SK-MEL-5 (cell line): ENCODE measurements at regions not wholly inside any gene's neighbourhood (a gene's known extent, or its start where the extent isn't known, plus 50 kb on each side); places are given as distances from the start of the nearest gene placed in this dataset.
A peak's percentile ranks its signal among the peaks of the same experiment; 100 is the strongest.
"Not testable (repeated sequence)": the region's sequence is repeated elsewhere in the genome, so short reads cannot be mapped to it uniquely, and the experiment has no call there.

Experiments used
- DNase-seq: peaks from one replicate; pipeline ENCODE4 v3.0.0-alpha.2; 2016; ENCODE audit warnings: low read depth, low spot score
- in situ Hi-C: cut with HindIII; loops from 2 replicates; pipeline ENCODE4 v1.10.0; 2016; ENCODE audit warnings: low sequenced_read_pairs, high pct_unique_total_duplicates, low pct_unique_long_range_greater_than_20kb

- in situ Hi-C loops, result no loop called here
- DNase-seq, result no peak
These were observed 183.4 kb downstream of the PTPN11 start for GRCh38 chr12:112602150-112602549.

- in situ Hi-C loops, result no loop called here
- no peak for DNase-seq
These were observed 184.8 kb upstream of the RPH3A start for GRCh38 chr12:112606611-112607365.

- no peak for DNase-seq
- in situ Hi-C loops, result no loop called here
These were observed 184.1 kb upstream of the RPH3A start for GRCh38 chr12:112607427-112607826.

- DNase-seq, result no peak
- in situ Hi-C loops, result no loop called here
These were observed 179.6 kb upstream of the RPH3A start for GRCh38 chr12:112611908-112612307.

GRCh38 chr12:112615196-112615595, 176.4 kb upstream of the RPH3A start:
- in situ Hi-C loops, result no loop called here
- no peak for DNase-seq

- in situ Hi-C loops, result no loop called here
- no peak for DNase-seq
These were observed 174.9 kb upstream of the RPH3A start for GRCh38 chr12:112616469-112617152.

- in situ Hi-C loops, result no loop called here
These were observed 174.4 kb upstream of the RPH3A start for GRCh38 chr12:112617153-112617505.

GRCh38 chr12:112627851-112628250, 163.7 kb upstream of the RPH3A start:
- in situ Hi-C loops, result no loop called here
- no peak for DNase-seq

More at GRCh38 chr12:112617153-112617505, 174.4 kb upstream of the RPH3A start:
- no peak for DNase-seq

- DNase-seq, in situ Hi-C loops: not testable (repeated sequence)
These were observed 159.6 kb upstream of the RPH3A start for GRCh38 chr12:112631974-112632373.

- in situ Hi-C loops, result no loop called here
- no peak for DNase-seq
These were observed 156.5 kb upstream of the RPH3A start for GRCh38 chr12:112635036-112635435.

GRCh38 chr12:112638420-112638819, 153.1 kb upstream of the RPH3A start:
- DNase-seq, result no peak
- in situ Hi-C loops, result no loop called here

GRCh38 chr12:112645586-112645985, 146.0 kb upstream of the RPH3A start:
- in situ Hi-C loops, result no loop called here
- DNase-seq, result no peak

- DNase-seq, result no peak
- in situ Hi-C loops, result no loop called here
These were observed 135.4 kb upstream of the RPH3A start for GRCh38 chr12:112656141-112656540.

- in situ Hi-C loops, result no loop called here
- peak; percentile 31 for DNase-seq
These were observed 127.0 kb upstream of the RPH3A start for GRCh38 chr12:112664569-112664968.

- no peak for DNase-seq
- in situ Hi-C loops, result no loop called here
These were observed 125.6 kb upstream of the RPH3A start for GRCh38 chr12:112665958-112666357.

GRCh38 chr12:112671564-112671963, 120.0 kb upstream of the RPH3A start:
- in situ Hi-C loops, result no loop called here
- no peak for DNase-seq

GRCh38 chr12:112674539-112674938, 117.0 kb upstream of the RPH3A start:
- in situ Hi-C loops, result no loop called here
- DNase-seq, result no peak

GRCh38 chr12:112676507-112676906, 115.0 kb upstream of the RPH3A start:
- in situ Hi-C loops, result no loop called here
- no peak for DNase-seq

GRCh38 chr12:112677050-112677765, 114.3 kb upstream of the RPH3A start:
- DNase-seq, result no peak
- in situ Hi-C loops, result no loop called here
